ENCODE measurements at regions not wholly inside any gene's neighbourhood (a gene's known extent, or its start where the extent isn't known, plus 50 kb on each side); places are given as distances from the start of the nearest gene placed in this dataset.

DNA sequence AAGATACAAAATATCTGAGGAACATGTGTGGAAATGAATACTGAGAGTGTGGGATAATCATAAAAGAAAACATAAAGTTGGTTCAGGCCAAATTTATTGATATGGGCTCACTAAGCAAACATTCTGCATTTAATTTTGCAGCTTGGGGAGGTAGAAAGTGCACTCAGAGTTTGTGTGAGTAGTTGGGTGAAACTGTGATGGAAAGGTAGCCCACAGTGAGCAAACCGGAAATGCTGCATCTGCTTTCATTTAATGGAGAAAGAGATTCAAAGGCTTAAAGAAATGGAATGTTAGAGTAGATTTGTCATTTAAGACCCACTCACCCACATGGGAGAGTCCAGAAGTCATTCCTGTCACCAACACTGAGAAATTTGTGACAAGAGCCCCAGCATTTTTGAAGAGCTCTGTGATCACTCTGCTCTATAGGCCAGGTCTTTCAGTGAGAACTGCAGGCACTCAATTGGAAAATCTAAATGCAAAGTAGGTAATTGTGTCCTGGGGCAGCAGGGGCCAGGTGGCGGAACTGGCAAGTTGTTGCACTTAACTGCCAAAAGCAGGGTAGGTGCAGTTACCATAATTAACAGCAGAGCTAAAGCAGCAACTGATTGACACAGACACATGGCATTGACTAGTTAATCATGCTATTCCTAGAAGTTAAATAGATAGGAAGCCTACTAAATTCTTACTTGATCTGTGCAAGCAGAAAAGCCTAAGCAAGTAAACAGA, 1228.3 kb upstream of the PCDH20 start:
- no peak for TF ChIP-seq CEBPB (IDR thresholded peaks at IDR 0.05)
- TF ChIP-seq, protein P1, sequence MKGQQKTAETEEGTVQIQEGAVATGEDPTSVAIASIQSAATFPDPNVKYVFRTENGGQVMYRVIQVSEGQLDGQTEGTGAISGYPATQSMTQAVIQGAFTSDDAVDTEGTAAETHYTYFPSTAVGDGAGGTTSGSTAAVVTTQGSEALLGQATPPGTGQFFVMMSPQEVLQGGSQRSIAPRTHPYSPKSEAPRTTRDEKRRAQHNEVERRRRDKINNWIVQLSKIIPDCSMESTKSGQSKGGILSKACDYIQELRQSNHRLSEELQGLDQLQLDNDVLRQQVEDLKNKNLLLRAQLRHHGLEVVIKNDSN (IDR thresholded peaks at IDR 0.05) = no peak
- no peak for TF ChIP-seq RAD21 (IDR thresholded peaks at IDR 0.05; ENCODE audit: low read depth)
- TF ChIP-seq EGR1 (IDR thresholded peaks at IDR 0.05) = no peak
- TF ChIP-seq, protein P2, sequence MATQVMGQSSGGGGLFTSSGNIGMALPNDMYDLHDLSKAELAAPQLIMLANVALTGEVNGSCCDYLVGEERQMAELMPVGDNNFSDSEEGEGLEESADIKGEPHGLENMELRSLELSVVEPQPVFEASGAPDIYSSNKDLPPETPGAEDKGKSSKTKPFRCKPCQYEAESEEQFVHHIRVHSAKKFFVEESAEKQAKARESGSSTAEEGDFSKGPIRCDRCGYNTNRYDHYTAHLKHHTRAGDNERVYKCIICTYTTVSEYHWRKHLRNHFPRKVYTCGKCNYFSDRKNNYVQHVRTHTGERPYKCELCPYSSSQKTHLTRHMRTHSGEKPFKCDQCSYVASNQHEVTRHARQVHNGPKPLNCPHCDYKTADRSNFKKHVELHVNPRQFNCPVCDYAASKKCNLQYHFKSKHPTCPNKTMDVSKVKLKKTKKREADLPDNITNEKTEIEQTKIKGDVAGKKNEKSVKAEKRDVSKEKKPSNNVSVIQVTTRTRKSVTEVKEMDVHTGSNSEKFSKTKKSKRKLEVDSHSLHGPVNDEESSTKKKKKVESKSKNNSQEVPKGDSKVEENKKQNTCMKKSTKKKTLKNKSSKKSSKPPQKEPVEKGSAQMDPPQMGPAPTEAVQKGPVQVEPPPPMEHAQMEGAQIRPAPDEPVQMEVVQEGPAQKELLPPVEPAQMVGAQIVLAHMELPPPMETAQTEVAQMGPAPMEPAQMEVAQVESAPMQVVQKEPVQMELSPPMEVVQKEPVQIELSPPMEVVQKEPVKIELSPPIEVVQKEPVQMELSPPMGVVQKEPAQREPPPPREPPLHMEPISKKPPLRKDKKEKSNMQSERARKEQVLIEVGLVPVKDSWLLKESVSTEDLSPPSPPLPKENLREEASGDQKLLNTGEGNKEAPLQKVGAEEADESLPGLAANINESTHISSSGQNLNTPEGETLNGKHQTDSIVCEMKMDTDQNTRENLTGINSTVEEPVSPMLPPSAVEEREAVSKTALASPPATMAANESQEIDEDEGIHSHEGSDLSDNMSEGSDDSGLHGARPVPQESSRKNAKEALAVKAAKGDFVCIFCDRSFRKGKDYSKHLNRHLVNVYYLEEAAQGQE (IDR thresholded peaks at IDR 0.05; ENCODE audit: low read depth) = no peak
- no peak for TF ChIP-seq NFIC (IDR thresholded peaks at IDR 0.05)
- no peak for TF ChIP-seq TAF1 (IDR thresholded peaks at IDR 0.05; ENCODE audit: low read depth)
- TF ChIP-seq EP300 (IDR thresholded peaks at IDR 0.05; ENCODE audit: borderline replicate concordance) = no peak
- no peak for TF ChIP-seq FOXM1 (IDR thresholded peaks at IDR 0.05; ENCODE audit: borderline replicate concordance, low read depth)
- no peak for TF ChIP-seq CREB1 (IDR thresholded peaks at IDR 0.05; ENCODE audit: low read depth)
- TF ChIP-seq TCF12 (IDR thresholded peaks at IDR 0.05; ENCODE audit: low read depth) = no peak
- no peak for TF ChIP-seq TEAD4 (IDR thresholded peaks at IDR 0.05)
- TF ChIP-seq YY1 (IDR thresholded peaks at IDR 0.05; ENCODE audit: low read depth) = no peak
- TF ChIP-seq, protein P3, sequence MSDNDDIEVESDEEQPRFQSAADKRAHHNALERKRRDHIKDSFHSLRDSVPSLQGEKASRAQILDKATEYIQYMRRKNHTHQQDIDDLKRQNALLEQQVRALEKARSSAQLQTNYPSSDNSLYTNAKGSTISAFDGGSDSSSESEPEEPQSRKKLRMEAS (IDR thresholded peaks at IDR 0.05) = no peak

DNA sequence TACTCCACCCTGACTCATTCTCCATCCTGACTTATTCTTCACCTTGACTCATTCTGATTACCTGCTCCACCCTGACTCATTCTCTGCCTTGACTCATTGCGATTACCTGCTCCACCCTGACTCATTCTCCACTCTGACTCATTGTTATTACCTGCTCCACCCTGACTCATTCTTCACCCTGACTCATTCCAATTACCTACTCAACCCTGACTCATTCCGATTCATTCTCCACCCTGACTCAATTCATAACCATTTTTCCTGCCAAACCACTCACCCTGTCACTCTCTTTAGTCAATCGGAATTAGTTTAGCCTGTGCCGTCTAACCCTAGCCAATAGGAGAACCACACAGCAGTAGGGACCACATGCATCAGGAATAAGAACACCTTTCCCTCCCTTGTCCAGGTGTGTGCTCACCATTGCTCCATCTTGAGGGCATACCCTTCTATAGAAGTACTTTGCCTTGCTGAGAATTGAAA, 1227.4 kb upstream of the PCDH20 start:
- TF ChIP-seq, protein P1 (IDR thresholded peaks at IDR 0.05) = no peak
- 0 out of 2 replicates have a peak, but pooled peaks have one; percentile 20 for TF ChIP-seq TEAD4 (IDR thresholded peaks at IDR 0.05)
- TF ChIP-seq, protein P2 (IDR thresholded peaks at IDR 0.05; ENCODE audit: low read depth) = no peak
- TF ChIP-seq EGR1 (IDR thresholded peaks at IDR 0.05) = no peak
- no peak for TF ChIP-seq TAF1 (IDR thresholded peaks at IDR 0.05; ENCODE audit: low read depth)
- no peak for TF ChIP-seq FOXM1 (IDR thresholded peaks at IDR 0.05; ENCODE audit: borderline replicate concordance, low read depth)
- no peak for TF ChIP-seq CEBPB (IDR thresholded peaks at IDR 0.05)
- TF ChIP-seq TCF12 (IDR thresholded peaks at IDR 0.05; ENCODE audit: low read depth) = peak; percentile 43; the same call in 1 of the 2 replicates

DNA sequence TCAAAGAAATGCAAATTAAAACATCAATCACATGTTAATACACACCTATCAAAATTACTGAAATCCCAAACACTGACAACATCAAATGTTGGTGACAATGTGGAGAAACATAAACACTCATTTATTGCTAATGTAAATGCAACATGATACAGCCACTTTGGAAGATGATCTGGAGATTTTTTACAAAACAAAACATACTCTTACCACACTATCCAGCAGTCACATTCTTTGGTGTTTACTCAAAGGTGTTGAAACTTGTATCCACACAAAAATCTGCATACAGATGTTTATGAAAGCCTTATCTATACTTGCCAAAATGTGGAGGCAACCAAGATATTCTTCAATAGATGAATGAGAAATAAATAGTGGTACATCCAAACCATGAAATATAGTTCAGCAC, 1219.5 kb upstream of the PCDH20 start:
- TF ChIP-seq EGR1 (IDR thresholded peaks at IDR 0.05) (no peak), NFIC (IDR thresholded peaks at IDR 0.05) (no peak), YY1 (IDR thresholded peaks at IDR 0.05; ENCODE audit: low read depth) (no peak), TEAD4 (IDR thresholded peaks at IDR 0.05) (no peak), TCF12 (IDR thresholded peaks at IDR 0.05; ENCODE audit: low read depth) (no peak), CREB1 (IDR thresholded peaks at IDR 0.05; ENCODE audit: low read depth) (no peak), EP300 (IDR thresholded peaks at IDR 0.05; ENCODE audit: borderline replicate concordance) (no peak), ZBTB7A (IDR thresholded peaks at IDR 0.05; ENCODE audit: low read depth) (no peak), RAD21 (IDR thresholded peaks at IDR 0.05; ENCODE audit: low read depth) (no peak), FOXM1 (IDR thresholded peaks at IDR 0.05; ENCODE audit: borderline replicate concordance, low read depth) (no peak), TAF1 (IDR thresholded peaks at IDR 0.05; ENCODE audit: low read depth) (no peak), CEBPB (IDR thresholded peaks at IDR 0.05) (no peak)
- TF ChIP-seq, protein P2 (IDR thresholded peaks at IDR 0.05; ENCODE audit: low read depth) = no peak
- TF ChIP-seq, protein P1 (IDR thresholded peaks at IDR 0.05) = no peak
- TF ChIP-seq, protein P3 (IDR thresholded peaks at IDR 0.05) = no peak
